BE2C (cell line): ENCODE measurements at regions not wholly inside any gene's neighbourhood (a gene's known extent, or its start where the extent isn't known, plus 50 kb on each side); places are given as distances from the start of the nearest gene placed in this dataset.

Experiments
- DNase-seq: peaks from one replicate; pipeline ENCODE4 v3.0.0-alpha.2; 2020
- H3K27me3 ChIP-seq: fragments of 250-450 bp; sonication (Bioruptor Pico); 2 replicates; pipeline ENCODE4 v1.5.1; 2020; ENCODE audit warnings: mild to moderate bottlenecking
- H3K36me3 ChIP-seq: fragments of 250-450 bp; sonication (Bioruptor Pico); 2 replicates; pipeline ENCODE4 v1.5.1; 2020; ENCODE audit warnings: mild to moderate bottlenecking
- H3K4me1 ChIP-seq: fragments of 250-450 bp; sonication (Bioruptor Pico); 2 replicates; pipeline ENCODE4 v1.5.1; 2020
- H3K4me3 ChIP-seq: 2 replicates; pipeline ENCODE4 v1.5.1; 2011; ENCODE audit warnings: low read depth, low read length
- H3K9me3 ChIP-seq: fragments of 250-450 bp; sonication (Bioruptor Pico); 2 replicates; pipeline ENCODE4 v1.5.1; 2020
- CTCF ChIP-seq: IDR thresholded peaks from 2 replicates; pipeline ENCODE4 v1.5.1; 2012; ENCODE audit warnings: mild to moderate bottlenecking, low read depth, low read length

DNA sequence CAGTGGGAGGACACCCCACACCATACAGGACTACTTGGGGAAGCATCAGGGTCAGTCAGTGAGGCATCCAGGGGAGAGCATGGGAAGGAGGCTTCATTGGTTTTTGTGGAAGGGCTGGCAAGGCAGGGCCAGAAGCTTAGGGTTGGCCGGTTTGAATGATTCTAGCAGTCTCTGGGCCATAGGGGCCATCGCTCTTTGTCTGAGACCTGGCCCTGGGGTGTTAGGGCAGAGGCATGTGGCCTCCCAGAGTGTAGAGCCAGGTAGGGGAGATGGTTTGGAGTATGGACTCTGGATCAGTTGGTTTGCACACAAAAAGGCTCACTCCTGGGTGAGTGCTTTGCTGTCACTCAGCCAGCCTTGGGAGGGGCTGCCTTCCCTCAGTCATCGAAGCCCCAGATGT, 98.5 kb downstream of the GLI2 start:
- no peaks in the 10 kb centered on the region for H3K27me3 ChIP-seq
- no peaks in the 10 kb centered on the region for H3K9me3 ChIP-seq
- H3K4me3 ChIP-seq, result no peak overlapping the region
- no peak for DNase-seq
- H3K36me3 ChIP-seq, result no peaks in the 10 kb centered on the region
- H3K4me1 ChIP-seq, result no peaks in the 10 kb centered on the region; the same call in 1 of the 2 replicates
- TF ChIP-seq CTCF, result no peak

DNA sequence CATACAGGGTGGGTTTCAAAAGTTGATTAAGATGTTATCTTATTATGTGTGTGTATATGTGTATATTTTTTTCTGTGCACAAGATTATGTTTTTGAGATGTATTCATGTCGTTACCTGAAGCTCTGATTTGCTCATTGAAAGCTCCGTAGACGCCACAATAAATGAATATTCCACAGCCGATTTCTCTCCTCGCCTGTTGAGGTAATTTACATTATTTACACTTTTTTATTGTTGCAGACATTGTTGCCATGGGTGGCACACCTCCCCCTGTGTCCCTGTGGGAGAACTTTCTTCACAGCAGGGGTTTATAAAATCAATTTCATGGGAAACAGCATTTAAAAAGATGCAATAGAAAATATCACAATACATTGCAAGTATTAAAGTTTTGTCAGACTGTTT, 100.6 kb downstream of the GLI2 start:
- no peaks in the 10 kb centered on the region for H3K4me1 ChIP-seq
- no peak for TF ChIP-seq CTCF

DNA sequence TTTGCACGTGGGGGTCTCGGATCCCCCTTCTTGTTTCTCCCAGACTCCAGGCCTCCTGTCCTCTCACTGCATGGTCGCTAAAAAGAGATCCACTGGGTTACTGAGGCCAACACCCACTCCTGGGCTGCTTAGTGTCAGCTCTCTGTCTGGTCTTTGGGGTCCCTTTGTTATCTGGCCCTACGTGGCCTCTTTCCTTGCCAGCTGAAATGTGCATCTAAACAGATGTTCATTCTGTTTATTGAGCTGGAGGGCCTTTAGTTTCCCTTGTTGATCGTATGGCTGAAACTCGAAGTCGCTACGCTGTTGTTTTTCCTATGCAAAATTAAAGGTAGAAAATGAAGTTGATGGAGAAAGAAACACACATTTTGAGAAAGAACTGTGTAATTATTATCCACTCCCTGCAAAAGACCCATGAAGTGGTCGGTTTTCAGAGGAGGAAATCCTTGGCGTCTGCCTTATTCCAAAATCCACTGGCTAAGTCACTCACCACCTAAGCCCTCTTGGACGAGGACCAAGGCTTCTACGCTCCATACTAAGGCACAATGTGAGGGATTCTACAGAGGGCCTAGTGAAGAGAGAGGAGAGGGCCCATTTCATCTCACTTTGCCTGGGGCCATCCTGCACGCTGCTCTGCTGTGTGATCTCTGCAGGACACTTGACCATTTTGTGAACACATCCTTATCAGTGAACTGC, 105.3 kb downstream of the GLI2 start:
- DNase-seq, result no peak
- no peaks in the 10 kb centered on the region for H3K27me3 ChIP-seq
- H3K36me3 ChIP-seq, result no peaks in the 10 kb centered on the region
- H3K4me3 ChIP-seq, result no peak overlapping the region
- no peak for TF ChIP-seq CTCF
- no peaks in the 10 kb centered on the region for H3K4me1 ChIP-seq
- no peaks in the 10 kb centered on the region for H3K9me3 ChIP-seq

More for the DNA sequence above, 100.6 kb downstream of the GLI2 start:
- DNase-seq, result no peak
- H3K9me3 ChIP-seq, result no peaks in the 10 kb centered on the region
- no peak overlapping the region for H3K4me3 ChIP-seq
- H3K36me3 ChIP-seq, result no peaks in the 10 kb centered on the region
- H3K27me3 ChIP-seq, result no peaks in the 10 kb centered on the region

DNA sequence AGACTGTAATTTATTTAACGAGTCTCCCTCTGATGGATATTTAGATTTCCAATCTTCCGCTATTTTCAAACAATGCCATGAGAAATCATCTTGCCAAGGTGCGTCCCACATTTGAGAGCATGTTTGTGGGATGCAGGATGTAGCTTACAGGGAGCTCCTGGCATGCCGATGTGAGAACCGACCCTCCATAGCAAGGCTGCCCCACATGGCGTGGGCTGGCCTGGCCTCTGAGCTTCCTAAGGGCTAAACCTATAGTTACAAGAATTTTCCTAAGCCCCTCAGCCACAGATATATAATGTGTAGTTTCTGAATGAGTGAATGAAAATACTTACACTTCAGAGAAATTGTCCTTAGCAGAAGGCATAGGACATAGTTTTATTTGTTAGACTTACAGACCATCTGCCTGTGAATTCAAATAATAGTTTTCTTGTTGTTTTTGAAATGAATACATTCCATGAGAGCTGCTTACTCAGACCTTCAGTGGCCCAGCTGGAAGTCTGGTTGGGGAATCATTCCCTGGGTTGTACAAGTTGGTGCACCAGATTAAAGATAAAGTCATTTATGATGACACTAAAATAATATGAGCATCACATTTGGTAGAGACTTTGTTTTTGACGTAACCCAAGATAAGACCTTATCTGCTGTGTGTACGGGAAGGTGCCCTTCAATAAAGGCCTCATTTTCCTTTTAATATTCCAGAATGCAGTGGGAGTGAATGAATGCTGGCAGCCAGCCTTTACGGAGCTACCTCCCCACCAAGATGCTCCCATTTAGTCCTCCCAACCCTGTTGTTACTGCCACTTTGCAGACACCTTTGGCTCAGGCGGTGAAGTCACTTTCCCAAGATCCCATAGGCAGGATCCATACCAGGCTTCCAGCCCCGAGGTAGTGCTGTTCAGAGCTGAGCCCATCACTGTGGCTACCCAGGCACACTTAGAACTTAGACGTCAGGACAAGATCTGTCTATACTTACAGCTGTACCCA, 107.1 kb downstream of the GLI2 start:
- Histone ChIP-seq H3K27me3 (no peaks in the 10 kb centered on the region), H3K4me1 (peaks cover 6% of the 10 kb centered on the region), H3K9me3 (no peaks in the 10 kb centered on the region), H3K4me3 (no peak overlapping the region), H3K36me3 (no peaks in the 10 kb centered on the region)
- no peak for DNase-seq
- TF ChIP-seq CTCF, result no peak

- TF ChIP-seq CTCF, result no peak
- no peaks in the 10 kb centered on the region for H3K27me3 ChIP-seq
- DNase-seq, result no peak
- H3K9me3 ChIP-seq, result no peaks in the 10 kb centered on the region
- H3K4me1 ChIP-seq, result peaks cover 6% of the 10 kb centered on the region
- H3K4me3 ChIP-seq, result no peak overlapping the region
- no peaks in the 10 kb centered on the region for H3K36me3 ChIP-seq
Measured at GRCh38 chr2:120844070-120844738, 108.5 kb downstream of the GLI2 start.
